Osteoblast (primary cell): ENCODE measurements at regions not wholly inside any gene's neighbourhood (a gene's known extent, or its start where the extent isn't known, plus 50 kb on each side); places are given as distances from the start of the nearest gene placed in this dataset.

ENCODE experiments used
- DNase-seq: peaks from one replicate; pipeline ENCODE4 v3.0.0; 2011; ENCODE audit warnings: low spot score, mixed read lengths; ENCODE audit not compliant: insufficient read length; ENCODE audit errors: missing footprints
- H2AFZ ChIP-seq: 2 replicates; pipeline ENCODE4 v1.6.0; 2011; ENCODE audit warnings: mild to moderate bottlenecking, low read length
- H3K27ac ChIP-seq: 2 replicates; pipeline ENCODE4 v1.5.1; 2011; ENCODE audit warnings: mild to moderate bottlenecking, low read depth, low read length, moderate library complexity
- H3K27me3 ChIP-seq: 2 replicates; pipeline ENCODE4 v1.6.0; 2012; ENCODE audit warnings: mild to moderate bottlenecking, control low read depth, inconsistent platforms, low read length, moderate library complexity; ENCODE audit not compliant: insufficient read depth
- H3K36me3 ChIP-seq: 2 replicates; pipeline ENCODE4 v1.5.1; 2011; ENCODE audit warnings: mild to moderate bottlenecking, low read length, control low read depth, moderate library complexity; ENCODE audit not compliant: insufficient read depth
- H3K4me1 ChIP-seq: 2 replicates; pipeline ENCODE4 v1.5.1; 2011; ENCODE audit warnings: mild to moderate bottlenecking, low read length, control low read depth, moderate library complexity; ENCODE audit not compliant: insufficient read depth
- H3K4me2 ChIP-seq: 2 replicates; pipeline ENCODE4 v1.6.0; 2011; ENCODE audit warnings: mild to moderate bottlenecking, low read length; ENCODE audit not compliant: insufficient read depth
- H3K4me3 ChIP-seq: fragments of 200-600 bp; sonication (generic); 3 replicates; pipeline ENCODE4 v1.5.1; 2012; ENCODE audit warnings: mild to moderate bottlenecking, low read length, inconsistent platforms; ENCODE audit not compliant: insufficient read depth
- H3K79me2 ChIP-seq: 2 replicates; pipeline ENCODE4 v1.6.0; 2012; ENCODE audit warnings: mild to moderate bottlenecking, low read length, control low read depth, inconsistent platforms; ENCODE audit not compliant: insufficient read depth
- H3K9me3 ChIP-seq: 2 replicates; pipeline ENCODE4 v1.5.1; 2011; ENCODE audit warnings: low read depth, low read length, control low read depth
- H4K20me1 ChIP-seq: 2 replicates; pipeline ENCODE4 v1.6.0; 2012; ENCODE audit warnings: mild to moderate bottlenecking, low read length, control low read depth; ENCODE audit not compliant: insufficient read depth
- CTCF ChIP-seq: IDR thresholded peaks from 2 replicates; pipeline ENCODE4 v1.5.1; 2011; ENCODE audit warnings: mild to moderate bottlenecking, low read depth, low read length, moderate library complexity; ENCODE audit errors: extremely low read depth

- Histone ChIP-seq H3K27ac (no peak overlapping the region), H3K27me3 (no peaks in the 10 kb centered on the region), H3K79me2 (no peaks in the 10 kb centered on the region), H2AFZ (no peak overlapping the region), H4K20me1 (no peaks in the 10 kb centered on the region), H3K36me3 (no peaks in the 10 kb centered on the region), H3K4me1 (no peaks in the 10 kb centered on the region), H3K4me3 (no peak overlapping the region), H3K4me2 (no peak overlapping the region), H3K9me3 (no peaks in the 10 kb centered on the region)
- no peak for TF ChIP-seq CTCF
- no peak for DNase-seq
These were observed 372.3 kb upstream of the MON1B start for GRCh38 chr16:76818606-76819181.

- H3K36me3 ChIP-seq: no peaks in the 10 kb centered on the region
- no peaks in the 10 kb centered on the region for H3K4me1 ChIP-seq
- H3K9me3 ChIP-seq: no peaks in the 10 kb centered on the region
- DNase-seq: no peak
- H3K4me3 ChIP-seq: no peak overlapping the region
- H2AFZ ChIP-seq: no peak overlapping the region
- no peak overlapping the region for H3K27ac ChIP-seq
- no peaks in the 10 kb centered on the region for H3K27me3 ChIP-seq
- no peaks in the 10 kb centered on the region for H3K79me2 ChIP-seq
- no peak for TF ChIP-seq CTCF
- H3K4me2 ChIP-seq: no peak overlapping the region
- no peaks in the 10 kb centered on the region for H4K20me1 ChIP-seq
These were observed 371.6 kb upstream of the MON1B start for GRCh38 chr16:76819226-76819916.

GRCh38 chr16:76824221-76824620 lies 366.8 kb upstream of the MON1B start:
- no peak overlapping the region for H2AFZ ChIP-seq
- H3K4me2 ChIP-seq: no peak overlapping the region
- no peak overlapping the region for H3K4me3 ChIP-seq
- no peaks in the 10 kb centered on the region for H4K20me1 ChIP-seq
- H3K27me3 ChIP-seq: no peaks in the 10 kb centered on the region
- H3K4me1 ChIP-seq: no peaks in the 10 kb centered on the region
- no peaks in the 10 kb centered on the region for H3K36me3 ChIP-seq
- H3K9me3 ChIP-seq: no peaks in the 10 kb centered on the region
- TF ChIP-seq CTCF: no peak
- no peaks in the 10 kb centered on the region for H3K79me2 ChIP-seq
- no peak for DNase-seq
- H3K27ac ChIP-seq: no peak overlapping the region

- Histone ChIP-seq H3K4me1 (no peaks in the 10 kb centered on the region), H4K20me1 (no peaks in the 10 kb centered on the region), H3K4me3 (no peak overlapping the region), H3K27me3 (no peaks in the 10 kb centered on the region), H3K27ac (no peak overlapping the region), H3K79me2 (no peaks in the 10 kb centered on the region), H3K4me2 (no peak overlapping the region), H3K36me3 (no peaks in the 10 kb centered on the region), H2AFZ (no peak overlapping the region), H3K9me3 (no peaks in the 10 kb centered on the region)
- no peak for DNase-seq
- TF ChIP-seq CTCF: no peak
These were observed 366.2 kb upstream of the MON1B start for GRCh38 chr16:76824791-76825190.
